ENCODE measurements at regions not wholly inside any gene's neighbourhood (a gene's known extent, or its start where the extent isn't known, plus 50 kb on each side); places are given as distances from the start of the nearest gene placed in this dataset.

- BruUV-seq (replicated peaks) = no TSS peak
- H3K27ac ChIP-seq (ENCODE audit: low read depth, low read length) = no peak overlapping the region
- no peaks in the 10 kb centered on the region for H4K20me1 ChIP-seq (ENCODE audit: insufficient read depth)
- no peak overlapping the region for H3K4me3 ChIP-seq (replicated peaks in 1 of 2; ENCODE audit: low read depth in 1 of 2, low read length in 2 of 2)
- intact Hi-C loops (cut with micrococcal nuclease) = no loop called here
- ChIA-PET POLR2A (no interaction called here), RAD21 (ENCODE audit: low non-redundant PET in 1 of 2, low total read pairs in 2 of 2, uncharacterized antibody in 2 of 2, unreplicated experiment in 2 of 2) (no interaction called here), CTCF (no interaction called here)
- TF ChIP-seq SRF (IDR thresholded peaks at IDR 0.05; ENCODE audit: low read depth) = no peak
- TF ChIP-seq EZH2 (IDR thresholded peaks at IDR 0.05) = no peak
- H3K9me2 ChIP-seq (ENCODE audit: insufficient read depth) = no peaks in the 10 kb centered on the region
- no peaks in the 10 kb centered on the region for H3K4me1 ChIP-seq (ENCODE audit: control insufficient read depth in 1 of 2, insufficient read depth in 2 of 2, low read length in 2 of 2)
- no peak overlapping the region for H3K9ac ChIP-seq (ENCODE audit: low read length)
- H3K27me3 ChIP-seq (ENCODE audit: insufficient read depth, low read length) = no peaks in the 10 kb centered on the region
- DNase-seq (ENCODE audit: low read depth, low spot score) (no peak), ATAC-seq (no peak)
- no peaks in the 10 kb centered on the region for H3K36me3 ChIP-seq (ENCODE audit: control insufficient read depth in 1 of 2, insufficient read depth in 2 of 2, low read length in 2 of 2)
- H3K4me2 ChIP-seq (ENCODE audit: low read length) = no peak overlapping the region
- no peaks in the 10 kb centered on the region for H3K79me2 ChIP-seq (ENCODE audit: insufficient read depth, low read length)
- no peaks in the 10 kb centered on the region for H3K9me3 ChIP-seq (ENCODE audit: control insufficient read depth in 1 of 2, insufficient read depth in 1 of 2, low read depth in 1 of 2, low read length in 2 of 2)
- no peak overlapping the region for H2AFZ ChIP-seq (ENCODE audit: low read depth, low read length, poor library complexity, severe bottlenecking)
Observed at GRCh38 chr2:42843611-42844010, 51.2 kb upstream of the HAAO start.

- POLR2A ChIA-PET = no interaction called here
- H3K4me3 ChIP-seq (replicated peaks in 1 of 2; ENCODE audit: low read depth in 1 of 2, low read length in 2 of 2) = no peak overlapping the region
- H3K9ac ChIP-seq (ENCODE audit: low read length) = no peak overlapping the region
- no peaks in the 10 kb centered on the region for H3K9me3 ChIP-seq (ENCODE audit: control insufficient read depth in 1 of 2, insufficient read depth in 1 of 2, low read depth in 1 of 2, low read length in 2 of 2)
- no peaks in the 10 kb centered on the region for H3K79me2 ChIP-seq (ENCODE audit: insufficient read depth, low read length)
- H3K4me2 ChIP-seq (ENCODE audit: low read length) = no peak overlapping the region
- TF ChIP-seq JUND (IDR thresholded peaks at IDR 0.05) (no peak), SRF (IDR thresholded peaks at IDR 0.05; ENCODE audit: low read depth) (no peak), ZNF274 (IDR thresholded peaks at IDR 0.05; ENCODE audit: low read depth, low read length) (no peak), EZH2phosphoT487 (IDR thresholded peaks at IDR 0.05; ENCODE audit: borderline replicate concordance) (no peak), CBX3 (IDR thresholded peaks at IDR 0.05; ENCODE audit: low read depth) (no peak), FOSL1 (IDR thresholded peaks at IDR 0.05; ENCODE audit: low read depth) (no peak), SIN3A (IDR thresholded peaks at IDR 0.05; ENCODE audit: low read depth) (no peak), POLR2A (IDR thresholded peaks at IDR 0.05; ENCODE audit: borderline replicate concordance, extremely low read depth, insufficient read depth, insufficient read length) (no peak)
- no peak for DNase-seq (ENCODE audit: low read depth, low spot score)
- CTCF ChIA-PET = no interaction called here
- ATAC-seq = no peak
- no peaks in the 10 kb centered on the region for H4K20me1 ChIP-seq (ENCODE audit: insufficient read depth)
- H3K27ac ChIP-seq (ENCODE audit: low read depth, low read length) = no peak overlapping the region
- intact Hi-C loops (cut with micrococcal nuclease) = no loop called here
- no peaks in the 10 kb centered on the region for H3K36me3 ChIP-seq (ENCODE audit: control insufficient read depth in 1 of 2, insufficient read depth in 2 of 2, low read length in 2 of 2)
- H3K27me3 ChIP-seq (ENCODE audit: insufficient read depth, low read length) = no peaks in the 10 kb centered on the region
- H3K9me2 ChIP-seq (ENCODE audit: insufficient read depth) = no peaks in the 10 kb centered on the region
- H2AFZ ChIP-seq (ENCODE audit: low read depth, low read length, poor library complexity, severe bottlenecking) = no peak overlapping the region
- RAD21 ChIA-PET (ENCODE audit: low non-redundant PET in 1 of 2, low total read pairs in 2 of 2, uncharacterized antibody in 2 of 2, unreplicated experiment in 2 of 2) = no interaction called here
- H3K4me1 ChIP-seq (ENCODE audit: control insufficient read depth in 1 of 2, insufficient read depth in 2 of 2, low read length in 2 of 2) = no peaks in the 10 kb centered on the region
- BruUV-seq (replicated peaks) = no TSS peak
Observed at GRCh38 chr2:42843131-42843530, 50.7 kb upstream of the HAAO start.
